Suppressor macrophage treated with lipopolysaccharide for 4 hours (primary cell): ENCODE measurements at regions not wholly inside any gene's neighbourhood (a gene's known extent, or its start where the extent isn't known, plus 50 kb on each side); places are given as distances from the start of the nearest gene placed in this dataset.
"Not testable (repeated sequence)": the region's sequence is repeated elsewhere in the genome, so short reads cannot be mapped to it uniquely, and the experiment has no call there.

ENCODE experiments used
- DNase-seq: peaks from one replicate; pipeline ENCODE4 v3.0.0-alpha.2; 2020

DNA sequence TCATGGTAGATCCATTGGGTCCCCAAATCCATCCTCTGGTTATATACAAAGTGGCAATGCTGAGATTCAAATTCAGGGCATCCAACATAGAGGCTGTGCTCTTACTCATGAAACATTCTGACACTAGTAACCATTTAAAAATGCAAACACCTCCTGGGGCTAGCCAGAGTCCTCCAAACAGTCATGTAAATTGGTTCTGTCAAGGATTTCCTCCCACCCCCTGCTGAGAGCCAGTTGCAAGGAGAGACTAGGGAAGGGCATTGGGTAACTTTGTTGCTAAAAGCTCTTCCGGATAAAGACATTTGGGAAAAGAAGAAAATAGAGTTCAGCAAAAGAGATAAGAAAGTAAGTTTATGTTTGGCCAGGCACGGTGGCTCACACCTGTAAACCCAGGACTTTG lies 58.3 kb downstream of the ART5 start:
- not testable (repeated sequence) for DNase-seq

DNA sequence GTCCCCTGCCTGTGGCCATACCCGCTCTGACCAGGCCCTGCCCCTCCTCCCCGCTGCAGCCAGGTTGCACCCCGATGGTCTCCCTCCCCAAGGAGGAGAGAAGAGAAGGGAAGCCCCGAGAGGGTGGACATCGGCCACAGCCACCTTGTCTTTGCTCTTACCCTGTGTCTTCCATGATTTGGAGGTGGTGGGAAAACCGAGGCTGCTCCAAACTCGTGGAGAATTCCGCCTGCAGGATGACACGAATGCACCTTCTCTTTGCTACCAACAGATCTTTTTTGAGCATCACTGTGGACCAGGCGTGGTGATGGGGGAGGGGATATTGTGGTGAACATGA lies 60.4 kb downstream of the ART5 start:
- DNase-seq: not testable (repeated sequence)

DNA sequence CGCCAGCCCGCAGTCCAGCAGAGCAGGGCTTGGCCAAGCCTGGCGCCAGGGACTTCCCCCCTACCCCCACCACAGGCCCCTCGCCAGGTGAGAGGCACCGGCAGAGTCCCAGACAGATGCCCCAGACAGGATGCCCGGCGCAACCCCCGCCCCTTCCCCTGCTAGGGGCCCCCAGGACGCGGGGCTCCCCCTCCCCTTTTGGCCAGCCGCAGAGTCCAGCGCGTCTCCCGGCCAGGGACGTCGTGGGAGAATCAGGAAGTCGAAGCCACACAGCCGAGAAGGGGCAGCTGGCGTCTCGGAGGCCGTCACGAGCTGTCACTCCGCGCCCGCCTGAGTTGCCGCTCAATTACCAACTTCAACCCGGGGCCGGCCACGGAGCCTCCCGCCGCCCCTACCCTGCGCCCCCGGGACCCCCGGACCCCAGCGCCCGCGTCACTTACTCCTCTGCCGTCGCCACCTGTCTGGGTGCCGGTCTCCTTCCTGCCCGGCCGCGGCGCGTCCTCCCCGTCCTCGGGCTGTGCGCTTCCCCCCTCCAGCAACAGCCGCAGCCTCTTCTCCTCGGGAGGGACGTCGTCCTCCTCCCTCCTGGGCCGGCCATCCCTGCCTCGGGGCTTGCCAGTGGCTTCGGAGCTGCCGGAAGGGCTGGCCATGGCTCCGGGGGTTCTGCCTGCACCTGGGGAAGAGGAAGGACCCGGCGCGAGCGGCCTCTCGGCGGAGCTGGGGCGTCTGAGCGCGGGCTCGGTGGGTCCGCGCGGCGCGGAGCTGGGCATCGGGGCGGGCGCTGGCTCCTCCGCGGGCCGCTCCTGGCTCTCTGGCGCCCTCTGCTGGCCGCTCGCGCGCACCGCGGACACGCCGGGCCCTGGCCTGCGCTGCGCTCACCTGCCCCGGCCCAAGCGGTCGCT lies 61.1 kb downstream of the ART5 start:
- peak; percentile 56 for DNase-seq

DNA sequence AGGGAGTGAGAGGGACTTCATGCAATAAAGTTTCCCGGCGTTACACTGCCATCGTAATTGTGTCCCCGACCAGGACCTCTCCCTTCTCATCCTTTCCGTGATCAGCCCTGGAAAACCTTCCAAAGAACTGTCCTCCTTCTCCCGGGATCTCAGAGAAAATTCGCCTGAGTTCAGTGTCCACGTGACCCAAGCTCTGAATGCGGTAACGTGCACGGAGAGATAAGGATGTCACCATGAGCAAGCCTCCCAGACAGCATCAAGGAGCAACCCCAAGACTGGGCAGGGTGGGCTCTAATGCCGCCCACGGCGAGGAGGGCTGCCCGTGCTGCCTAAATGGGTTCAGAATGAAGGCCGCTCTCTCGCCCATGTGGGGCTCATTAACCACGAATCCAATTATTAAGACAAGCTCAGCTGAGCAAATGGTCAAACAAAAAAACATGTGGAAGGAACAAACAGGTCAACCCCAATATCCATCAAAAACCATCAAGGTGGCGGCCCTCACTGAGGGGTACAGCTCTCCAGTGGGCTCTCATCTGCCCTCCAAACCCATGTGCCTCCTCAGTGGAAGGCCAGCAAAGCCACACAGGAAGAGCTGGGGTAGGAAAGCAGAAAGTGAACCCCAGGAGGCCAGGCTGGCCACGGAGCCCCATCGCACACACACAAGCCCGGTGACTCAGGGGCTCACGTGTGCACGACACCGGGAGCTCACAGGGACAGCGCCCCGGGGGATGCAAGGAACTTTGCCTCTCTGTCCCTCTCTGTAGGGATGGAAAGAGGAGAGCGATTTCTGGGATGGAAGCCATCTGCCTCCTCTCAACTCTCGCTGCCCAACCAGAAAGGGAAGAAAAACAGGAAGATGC lies 62.0 kb downstream of the ART5 start:
- DNase-seq: not testable (repeated sequence)

DNA sequence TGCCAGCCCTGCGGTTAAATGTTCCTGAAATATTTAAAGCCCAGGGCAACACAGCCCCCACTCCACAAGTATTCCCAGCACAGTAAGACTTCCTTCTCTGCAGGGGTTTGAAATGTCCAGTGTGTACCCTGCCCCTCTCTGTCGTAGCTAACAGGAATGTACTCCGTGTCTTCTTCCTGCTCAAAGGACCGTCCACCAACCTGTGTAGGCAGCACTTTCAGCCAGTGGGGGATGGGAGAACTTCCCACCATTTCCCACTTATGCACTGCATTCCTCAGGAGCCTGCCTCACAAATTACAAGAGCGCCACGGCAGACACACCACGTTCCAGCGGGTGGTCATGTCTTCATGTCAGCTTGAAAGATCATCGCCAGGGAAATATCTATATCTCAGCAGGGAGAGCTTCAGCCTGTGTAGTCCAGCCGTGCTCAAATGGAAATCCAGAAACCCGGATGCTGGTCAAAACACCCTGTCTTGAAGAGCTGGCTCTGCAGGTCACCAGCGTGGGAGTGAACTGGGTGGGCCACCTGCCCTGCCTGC lies 65.7 kb downstream of the ART5 start:
- DNase-seq: not testable (repeated sequence)

DNA sequence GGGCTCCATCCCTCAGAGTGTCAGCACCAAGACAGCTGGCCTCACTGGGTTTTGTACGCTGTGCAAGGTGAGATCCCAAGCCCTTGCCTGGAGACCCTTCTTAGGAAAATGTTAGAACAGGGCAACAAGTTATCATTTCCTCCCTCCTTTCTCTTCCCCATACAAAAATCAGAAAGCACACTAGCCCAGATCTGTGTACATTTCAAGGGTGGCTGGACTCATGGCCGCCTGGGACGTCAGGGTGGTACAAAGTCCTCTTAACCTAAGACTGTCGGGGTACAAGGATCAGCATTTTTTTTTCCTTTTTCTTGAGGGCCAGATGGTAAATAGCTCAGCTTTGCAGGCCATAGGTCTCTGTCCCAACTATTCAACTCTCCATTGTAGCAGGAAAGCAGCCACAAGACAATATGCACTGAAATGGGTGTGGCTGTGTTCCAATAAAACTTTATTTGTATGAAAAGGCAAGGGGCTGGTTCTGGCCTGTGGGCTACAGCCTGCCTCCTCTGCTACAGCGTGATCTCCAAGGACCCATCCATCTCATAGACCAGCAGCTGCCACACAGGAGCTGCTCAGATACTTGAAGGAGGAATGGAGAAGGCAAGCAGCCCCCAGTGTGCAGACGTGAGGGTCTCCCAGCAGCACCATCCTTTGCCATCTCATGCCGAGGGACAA lies 68.7 kb downstream of the ART5 start:
- DNase-seq: not testable (repeated sequence)

DNA sequence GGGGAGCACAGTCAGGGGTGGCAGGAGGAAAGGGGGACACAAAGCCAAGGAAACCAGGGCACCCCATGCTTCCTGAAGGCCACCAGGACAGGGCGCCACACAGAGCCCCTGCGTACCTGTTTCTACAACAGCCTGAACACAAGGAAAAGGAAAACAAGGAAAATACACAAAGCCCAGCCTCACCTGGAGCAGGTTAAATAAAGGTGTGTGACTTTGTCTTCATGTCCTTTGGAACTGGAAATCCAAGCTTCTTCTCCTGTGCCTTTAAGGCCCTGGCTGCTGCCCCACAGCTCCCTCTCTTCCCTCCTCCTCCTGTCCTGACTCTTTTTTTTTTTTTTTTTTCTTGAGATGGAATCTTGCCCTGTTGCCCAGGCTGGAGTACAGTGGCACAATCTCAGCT lies 70.0 kb downstream of the ART5 start:
- not testable (repeated sequence) for DNase-seq

DNA sequence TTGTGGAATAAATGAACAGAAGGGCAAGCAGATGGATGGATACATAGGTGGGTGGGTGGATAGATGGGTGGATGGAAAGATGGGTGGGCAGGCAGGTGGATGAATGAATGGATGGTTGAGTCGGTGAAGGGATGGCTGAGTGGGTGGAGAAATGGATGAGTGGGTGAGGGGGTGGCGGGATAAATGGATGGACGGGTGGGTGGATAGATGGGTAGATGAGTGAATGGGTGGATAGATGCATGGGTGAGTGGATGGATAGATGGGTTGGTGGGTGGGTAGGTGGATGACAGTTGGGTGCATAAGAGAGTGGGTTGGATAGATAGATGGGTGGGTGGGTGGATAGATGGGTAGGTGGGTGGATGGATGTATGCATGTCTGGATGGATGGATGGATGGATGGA lies 76.0 kb downstream of the ART5 start:
- not testable (repeated sequence) for DNase-seq

DNA sequence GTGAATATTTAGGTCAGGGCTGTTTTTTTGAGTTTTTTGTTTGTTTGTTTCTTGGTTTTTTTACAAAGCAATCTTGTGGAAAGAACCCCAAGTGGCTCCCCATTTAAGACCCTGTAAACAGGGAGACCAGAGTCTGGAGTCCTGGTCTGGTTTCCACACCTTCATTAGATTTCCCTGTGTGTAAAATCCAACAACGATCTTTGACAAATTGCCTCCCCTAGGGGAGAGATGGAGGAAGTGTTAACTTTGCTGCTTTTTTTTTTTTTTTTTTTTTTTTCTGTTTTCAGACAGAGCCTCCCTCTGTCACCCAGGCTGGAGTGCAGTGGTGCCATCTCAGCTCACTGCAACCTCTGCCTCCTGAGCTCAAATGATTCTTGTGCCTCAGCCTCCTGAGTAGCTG lies 77.4 kb downstream of the ART5 start:
- peak; percentile 2 for DNase-seq

DNA sequence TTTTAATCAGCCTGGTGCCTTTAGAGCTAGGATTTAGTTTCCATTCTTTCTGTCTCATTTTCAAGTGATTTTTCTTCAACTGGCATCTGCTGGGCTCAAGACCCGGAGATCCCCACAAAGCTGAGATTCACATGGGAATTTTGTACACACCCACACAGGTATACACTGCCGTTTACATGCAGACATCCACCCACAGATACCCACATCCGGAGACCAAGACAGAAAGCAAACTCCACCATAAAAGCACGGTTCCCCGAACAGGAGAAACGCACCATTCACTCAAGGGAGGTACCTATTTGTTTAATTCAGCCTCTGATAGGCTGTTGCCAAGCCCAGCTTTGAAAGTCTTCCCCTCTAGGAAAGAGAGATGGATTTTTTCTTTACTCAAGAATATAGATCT lies 87.2 kb downstream of the ART5 start:
- not testable (repeated sequence) for DNase-seq

DNA sequence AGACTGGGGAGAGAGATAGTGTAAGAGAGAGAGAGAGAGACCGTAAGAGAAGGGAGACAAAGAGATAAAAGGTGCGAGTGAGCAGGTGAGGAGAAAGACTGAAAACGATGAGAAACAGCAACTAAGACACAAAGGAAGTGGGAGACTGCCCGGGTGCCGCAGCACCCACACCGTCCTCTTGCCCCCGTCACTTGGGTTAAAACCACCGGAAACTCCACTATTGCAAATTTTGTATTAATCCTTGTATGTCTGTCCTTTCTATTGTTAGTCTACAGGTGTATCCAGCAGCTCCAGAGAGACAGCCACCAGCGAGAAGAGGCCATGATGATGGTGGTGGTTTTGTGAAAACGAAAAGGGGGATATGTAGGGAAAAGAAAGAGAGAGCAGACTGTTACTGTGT lies 96.8 kb downstream of the ART5 start:
- DNase-seq: not testable (repeated sequence)

DNA sequence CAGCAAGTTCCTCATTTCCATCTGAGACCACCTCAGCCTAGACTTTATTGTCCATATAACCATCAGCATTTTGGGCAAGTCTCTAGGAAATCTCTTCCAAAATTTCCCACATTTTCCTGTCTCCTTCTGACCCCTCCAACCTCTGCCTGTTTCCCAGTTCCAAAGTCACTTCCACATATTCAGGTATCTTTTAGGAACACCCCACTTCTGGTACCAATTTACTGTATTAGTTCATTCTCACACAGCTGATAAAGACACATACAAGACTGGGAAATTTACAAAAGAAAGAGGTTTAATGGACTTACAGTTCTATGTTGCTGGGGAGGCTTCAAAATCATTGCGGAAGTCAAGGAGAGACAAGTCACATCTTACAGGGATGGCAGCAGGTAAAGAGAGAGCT lies 103.6 kb downstream of the ART5 start:
- DNase-seq: not testable (repeated sequence)

DNA sequence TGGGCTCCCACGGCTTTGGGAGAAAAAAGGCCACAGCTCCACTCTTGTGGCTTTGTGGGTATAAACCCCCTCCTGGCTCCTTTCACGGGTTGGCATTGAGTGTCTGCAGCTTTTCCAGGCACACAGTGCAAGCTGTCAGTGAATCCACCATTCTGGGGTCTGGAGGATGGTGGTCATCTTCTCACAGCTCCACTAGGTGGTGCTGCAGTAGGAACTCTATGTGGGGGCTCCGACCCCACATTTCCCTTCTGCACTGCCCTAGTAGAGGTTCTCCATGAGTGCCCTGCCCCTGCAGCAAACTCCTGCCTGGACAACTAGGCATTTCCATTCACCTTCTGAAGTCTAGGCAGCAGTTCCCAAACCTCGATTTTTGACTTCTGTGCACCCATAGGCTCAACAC lies 104.5 kb downstream of the ART5 start:
- DNase-seq: not testable (repeated sequence)

DNA sequence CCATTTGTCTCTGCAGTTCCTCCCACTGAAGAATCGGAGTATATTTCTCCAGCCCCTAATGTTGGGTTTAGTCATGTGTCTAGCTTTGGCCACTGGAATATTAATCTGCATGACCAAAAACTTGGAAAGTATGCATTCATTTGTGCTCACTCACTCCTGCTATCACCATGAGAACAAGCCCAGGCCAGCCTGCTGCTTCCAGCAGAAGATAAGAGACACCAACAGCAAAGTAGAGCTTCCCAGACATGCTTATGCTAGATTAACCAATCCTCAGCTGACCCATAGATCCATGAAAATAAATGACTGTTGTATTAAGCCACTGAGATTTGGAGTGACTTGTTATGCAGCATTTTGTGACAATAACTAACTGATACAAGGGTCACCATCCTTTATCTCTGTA lies 108.8 kb downstream of the ART5 start:
- not testable (repeated sequence) for DNase-seq

DNA sequence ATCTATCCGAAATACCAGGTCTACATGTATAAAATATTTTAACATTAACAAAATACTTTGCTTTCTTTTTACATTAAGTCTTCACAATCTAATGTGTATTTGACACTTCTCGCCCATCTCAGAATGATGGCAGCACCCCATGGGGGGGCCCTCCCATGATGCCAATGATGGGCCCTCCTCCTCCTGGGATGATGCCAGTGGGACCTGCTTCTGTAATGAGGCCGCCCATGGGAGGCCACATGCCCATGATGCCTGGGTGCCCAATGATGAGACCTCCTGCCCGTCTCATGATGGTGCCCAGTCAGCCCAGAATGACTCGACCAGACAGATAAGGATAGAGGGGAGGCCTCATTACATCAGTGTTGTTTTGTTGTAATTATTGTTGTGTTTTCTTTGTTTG lies 110.5 kb downstream of the ART5 start:
- not testable (repeated sequence) for DNase-seq

DNA sequence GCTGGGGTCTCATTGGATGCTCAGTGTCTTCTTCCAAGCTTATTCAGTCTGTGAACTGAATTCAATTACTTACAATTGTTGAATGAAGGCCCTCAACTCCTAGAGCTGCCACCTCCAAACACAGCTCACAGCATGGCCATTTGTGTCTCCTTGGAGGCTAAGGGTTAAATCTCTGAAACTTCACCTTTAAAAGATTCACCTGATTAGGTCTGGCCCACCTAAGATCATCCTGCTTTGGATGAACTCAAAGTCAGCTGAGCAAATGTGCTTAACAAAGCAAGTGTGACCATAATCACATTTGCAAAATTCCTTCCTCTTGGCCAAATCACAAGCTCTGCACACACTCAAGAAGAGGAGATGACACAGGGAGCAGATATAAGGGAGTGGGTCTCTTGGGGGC lies 118.2 kb downstream of the ART5 start:
- DNase-seq: not testable (repeated sequence)

DNA sequence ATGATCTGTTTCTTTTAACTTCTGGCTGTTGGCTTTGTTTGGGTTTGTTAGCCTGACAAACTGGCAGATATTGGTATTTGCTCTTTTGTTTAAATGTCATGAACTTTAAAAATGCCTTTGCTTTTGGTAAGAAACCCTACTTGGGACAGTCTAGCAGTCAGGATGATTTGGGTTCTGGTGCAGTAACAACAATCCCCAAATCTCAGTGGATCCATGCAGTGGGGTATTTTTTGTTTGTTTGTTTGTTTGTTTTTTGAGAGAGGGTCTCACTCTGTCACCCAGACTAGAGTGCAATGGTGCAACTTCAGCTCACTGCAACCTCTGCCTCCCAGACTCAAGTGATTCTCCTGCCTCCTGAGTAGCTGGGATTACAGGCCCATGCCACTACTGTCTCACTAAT lies 120.9 kb downstream of the ART5 start:
- not testable (repeated sequence) for DNase-seq

DNA sequence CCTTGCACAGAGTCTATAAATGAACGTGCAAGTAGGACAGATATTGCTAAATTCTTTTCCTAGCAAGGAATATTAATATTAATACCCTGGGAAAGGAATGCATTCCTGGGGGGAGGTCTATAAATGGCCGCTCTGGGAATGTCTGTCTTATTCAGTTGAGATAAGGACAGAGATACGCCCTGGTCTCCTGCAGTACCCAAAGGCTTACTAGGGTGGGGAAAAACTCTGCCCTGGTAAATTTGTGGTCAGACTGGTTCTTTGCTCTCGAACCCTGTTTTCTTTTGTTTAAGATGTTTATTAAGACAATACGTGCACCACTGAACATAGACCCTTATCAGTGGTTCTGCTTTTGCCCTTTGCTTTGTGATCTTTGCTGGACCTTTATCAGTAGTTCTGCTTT lies 122.0 kb downstream of the ART5 start:
- not testable (repeated sequence) for DNase-seq

DNA sequence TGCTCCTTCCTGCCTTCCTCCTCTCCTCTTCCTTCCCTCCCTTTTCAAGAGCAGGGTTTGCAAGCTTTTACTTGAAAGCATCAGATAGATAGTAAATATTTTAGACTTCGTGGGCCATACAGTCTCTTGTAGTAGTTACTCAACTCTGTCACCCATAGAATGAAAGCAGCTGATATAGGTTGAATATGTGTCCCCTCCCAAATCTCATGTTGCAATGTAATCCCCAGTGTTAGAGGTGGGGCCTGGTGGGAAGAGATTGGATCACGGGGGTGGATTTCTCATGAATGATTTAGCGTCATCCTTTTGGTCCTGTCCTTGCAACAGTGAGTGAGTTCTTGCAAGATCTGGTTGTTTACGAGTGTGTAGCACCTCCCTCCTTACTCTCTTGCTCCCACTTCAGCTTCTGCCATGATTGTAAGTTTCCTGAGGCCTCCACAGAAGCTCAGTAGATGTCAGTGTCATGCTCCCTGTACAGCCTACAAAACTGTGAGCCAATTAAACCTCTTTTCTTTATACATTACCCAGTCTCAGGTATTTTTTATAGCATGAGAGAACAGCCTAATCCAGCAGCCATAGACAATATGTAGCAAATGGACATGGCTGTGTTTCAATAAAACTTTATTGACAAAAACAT lies 124.7 kb downstream of the ART5 start:
- DNase-seq: not testable (repeated sequence)

DNA sequence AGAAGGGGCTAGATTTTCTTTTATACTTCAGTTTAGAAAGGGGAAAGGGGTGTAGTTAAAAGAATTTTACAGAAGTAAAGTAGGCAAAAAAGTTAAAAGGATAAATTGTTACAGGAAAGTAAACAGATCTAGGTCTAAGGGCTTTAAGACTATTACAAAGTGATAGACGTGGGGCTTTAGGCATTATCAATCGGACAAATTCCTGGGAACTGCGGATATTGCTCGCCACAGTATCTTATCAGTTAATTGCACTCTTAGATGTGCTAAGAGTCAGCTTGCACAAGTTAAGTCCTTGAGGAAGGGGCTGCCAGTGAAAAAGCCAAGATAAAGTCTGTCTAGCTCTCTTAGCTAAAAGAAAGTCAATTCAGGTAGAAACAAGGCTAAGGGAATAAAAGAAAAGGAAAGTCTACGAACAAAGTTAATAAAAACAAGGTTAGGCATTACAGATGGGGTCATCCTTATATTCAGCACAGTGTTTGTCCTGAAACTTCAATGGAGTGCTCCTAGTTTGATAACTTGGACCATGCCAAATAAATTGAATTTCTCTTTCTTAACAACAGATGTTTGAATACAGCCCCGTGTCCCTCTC lies 125.4 kb downstream of the ART5 start:
- not testable (repeated sequence) for DNase-seq

DNA sequence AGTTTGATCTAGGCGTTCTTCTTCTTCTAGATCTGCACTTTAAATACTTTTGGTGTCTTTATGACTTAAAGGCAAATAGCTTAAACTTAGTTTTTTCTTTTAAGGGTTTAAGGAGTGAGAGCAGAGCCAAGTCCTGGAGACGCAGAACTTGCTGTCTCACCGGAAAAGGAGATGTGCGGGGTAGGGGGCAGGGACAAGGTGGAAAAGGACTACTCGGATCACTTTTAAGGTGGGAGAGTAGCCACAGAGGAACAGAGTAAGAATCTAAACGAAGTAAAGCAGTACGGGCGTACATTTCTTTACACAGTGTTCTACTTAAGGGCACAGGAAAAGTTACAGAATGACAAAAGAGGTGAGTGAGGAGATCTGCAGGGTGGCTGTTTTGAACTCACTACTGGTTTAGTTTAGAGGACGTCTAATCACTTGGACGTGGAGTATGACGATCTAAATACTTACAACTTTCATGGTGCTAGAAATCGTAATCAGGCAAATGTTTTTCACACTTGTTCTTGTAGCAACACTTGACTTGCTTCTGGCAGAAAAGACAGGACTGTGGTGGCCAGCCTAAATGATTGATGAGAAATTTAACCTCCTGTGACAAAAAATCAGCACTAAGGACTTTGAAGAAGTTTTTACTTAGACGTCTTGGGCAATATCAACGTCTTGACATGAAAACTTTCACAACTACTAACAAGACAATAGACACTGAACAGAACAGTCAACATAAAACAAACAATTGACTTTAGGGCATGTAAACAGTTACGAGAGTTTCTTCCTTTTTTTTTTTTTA lies 127.0 kb downstream of the ART5 start:
- DNase-seq: not testable (repeated sequence)
